Esophagus muscularis mucosa (tissue), 4 donors: ENCODE measurements at regions not wholly inside any gene's neighbourhood (a gene's known extent, or its start where the extent isn't known, plus 50 kb on each side); places are given as distances from the start of the nearest gene placed in this dataset.

Source experiments
- CTCF ChIP-seq, 3 experiments: fragments of 200-600 bp in 2 of 3; fragments of 450-650 bp in 1 of 3; sonication (generic) in 2 of 3; IDR thresholded peaks; one replicate each; pipeline ENCODE4 v1.5.1; 2017 to 2019; ENCODE audit warnings: antibody characterized with exemption in 3 of 3, mild to moderate bottlenecking in 2 of 3, moderate library complexity in 1 of 3
- EP300 ChIP-seq: sonication (generic); formaldehyde crosslinking; IDR thresholded peaks from one replicate; pipeline ENCODE4 v1.6.1; 2017; ENCODE audit warnings: antibody characterized with exemption
- POLR2A ChIP-seq: fragments of 450-650 bp; IDR thresholded peaks from one replicate; pipeline ENCODE4 v1.6.1; 2017; ENCODE audit warnings: antibody characterized with exemption, moderate library complexity, mild to moderate bottlenecking, low read depth
- POLR2AphosphoS5 ChIP-seq, 2 donors: sonication (generic); formaldehyde crosslinking; IDR thresholded peaks; one replicate each; pipeline ENCODE4 v1.6.1; 2017; ENCODE audit warnings: antibody characterized with exemption in 2 of 2

GRCh38 chr5:61232490-61233050 lies 70.3 kb upstream of the SMIM15 start:
- TF ChIP-seq POLR2A (no peak), CTCF (IDR thresholded peaks at IDR 0.05) (no peak), POLR2AphosphoS5 (IDR thresholded peaks at IDR 0.05) (no peak), EP300 (no peak)
